Activated naive CD8-positive, alpha-beta T cell treated with anti-CD3 and anti-CD28 coated beads for 36 hours (primary cell): ENCODE measurements at regions not wholly inside any gene's neighbourhood (a gene's known extent, or its start where the extent isn't known, plus 50 kb on each side); places are given as distances from the start of the nearest gene placed in this dataset.
"Not testable (repeated sequence)": the region's sequence is repeated elsewhere in the genome, so short reads cannot be mapped to it uniquely, and the experiment has no call there.

Experiments
- DNase-seq: peaks from one replicate; pipeline ENCODE4 v3.0.0; 2021
- H3K27ac Mint-ChIP-seq: one replicate; pipeline ENCODE4 v1.8.0; 2022; ENCODE audit warnings: mild to moderate bottlenecking, moderate library complexity, mixed read lengths
- H3K27me3 Mint-ChIP-seq: one replicate; pipeline ENCODE4 v1.8.0; 2022; ENCODE audit warnings: mild to moderate bottlenecking, mixed read lengths
- H3K36me3 Mint-ChIP-seq: one replicate; pipeline ENCODE4 v1.8.0; 2021; ENCODE audit warnings: mild to moderate bottlenecking, mixed read lengths
- H3K4me1 Mint-ChIP-seq: one replicate; pipeline ENCODE4 v1.8.0; 2021; ENCODE audit warnings: mixed read lengths
- H3K4me3 Mint-ChIP-seq: one replicate; pipeline ENCODE4 v1.8.0; 2022; ENCODE audit warnings: mild to moderate bottlenecking, moderate library complexity, mixed read lengths
- H3K9me3 Mint-ChIP-seq: one replicate; pipeline ENCODE4 v1.8.0; 2022; ENCODE audit warnings: mixed read lengths

DNA sequence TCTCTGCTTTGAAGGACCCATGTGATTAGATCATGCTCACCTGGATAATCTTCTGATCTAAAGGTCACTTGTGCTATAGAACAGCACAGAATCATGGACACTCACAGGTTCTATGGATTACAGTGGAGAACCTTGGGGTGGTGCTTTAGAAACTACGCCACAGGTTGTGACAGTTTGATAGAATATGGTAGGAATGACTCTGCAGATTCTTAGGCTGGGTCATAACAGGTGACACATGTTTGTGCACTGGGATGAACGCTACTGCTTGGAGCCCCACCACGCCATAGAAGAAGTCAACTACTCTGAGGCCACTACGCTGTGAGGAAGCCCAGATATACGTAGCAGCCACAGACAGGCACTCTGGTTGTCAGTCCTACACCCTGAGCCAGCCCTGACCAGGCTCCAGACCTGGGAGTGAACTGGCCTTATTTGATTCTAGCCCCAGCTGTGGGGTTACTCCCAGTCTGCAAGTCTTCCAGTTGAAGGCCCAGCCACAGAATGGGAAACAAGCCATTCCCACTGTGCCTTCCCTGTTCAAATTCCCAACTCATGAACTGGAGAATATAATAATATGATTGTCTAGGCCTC lies 99.0 kb upstream of the SLC24A3 start:
- H3K9me3 Mint-ChIP-seq = no peaks in the 10 kb centered on the region
- no peaks in the 10 kb centered on the region for H3K4me1 Mint-ChIP-seq
- DNase-seq = no peak
- no peak overlapping the region for H3K27ac Mint-ChIP-seq
- no peaks in the 10 kb centered on the region for H3K36me3 Mint-ChIP-seq
- no peaks in the 10 kb centered on the region for H3K27me3 Mint-ChIP-seq
- no peak overlapping the region for H3K4me3 Mint-ChIP-seq

DNA sequence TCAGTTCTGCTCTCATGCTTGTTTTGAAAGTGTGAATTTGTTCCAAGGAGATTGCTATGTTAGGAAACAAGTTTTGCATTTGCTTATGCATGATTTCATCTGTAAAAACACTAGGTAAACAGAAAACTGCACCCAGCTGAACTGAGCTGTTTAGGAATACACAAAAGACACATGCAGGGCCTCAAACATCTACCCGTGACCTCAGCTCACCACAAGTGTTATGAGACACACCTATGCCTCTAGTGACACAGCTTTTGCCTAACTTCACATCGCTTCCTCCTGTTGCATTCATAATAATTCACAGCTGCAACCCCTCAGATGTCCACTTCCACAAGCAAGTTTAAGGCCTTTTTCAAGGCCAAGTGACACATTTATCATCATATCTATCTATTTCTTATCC lies 98.0 kb upstream of the SLC24A3 start:
- H3K4me3 Mint-ChIP-seq = no peak overlapping the region
- DNase-seq = no peak
- no peaks in the 10 kb centered on the region for H3K27me3 Mint-ChIP-seq
- H3K36me3 Mint-ChIP-seq = no peaks in the 10 kb centered on the region
- no peaks in the 10 kb centered on the region for H3K9me3 Mint-ChIP-seq
- no peak overlapping the region for H3K27ac Mint-ChIP-seq
- H3K4me1 Mint-ChIP-seq = no peaks in the 10 kb centered on the region

- no peaks in the 10 kb centered on the region for H3K27me3 Mint-ChIP-seq
- no peaks in the 10 kb centered on the region for H3K36me3 Mint-ChIP-seq
- no peaks in the 10 kb centered on the region for H3K4me1 Mint-ChIP-seq
- DNase-seq = no peak
- H3K27ac Mint-ChIP-seq = no peak overlapping the region
- no peaks in the 10 kb centered on the region for H3K9me3 Mint-ChIP-seq
- H3K4me3 Mint-ChIP-seq = no peak overlapping the region
Observed at GRCh38 chr20:19115581-19115980, 96.9 kb upstream of the SLC24A3 start.

- H3K4me3 Mint-ChIP-seq = no peak overlapping the region
- H3K36me3 Mint-ChIP-seq = no peaks in the 10 kb centered on the region
- H3K27me3 Mint-ChIP-seq = no peaks in the 10 kb centered on the region
- no peaks in the 10 kb centered on the region for H3K9me3 Mint-ChIP-seq
- no peaks in the 10 kb centered on the region for H3K4me1 Mint-ChIP-seq
- no peak for DNase-seq
- no peak overlapping the region for H3K27ac Mint-ChIP-seq
Observed at GRCh38 chr20:19120011-19120410, 92.4 kb upstream of the SLC24A3 start.

GRCh38 chr20:19120569-19120968 lies 91.9 kb upstream of the SLC24A3 start:
- H3K4me3 Mint-ChIP-seq = no peak overlapping the region
- no peaks in the 10 kb centered on the region for H3K9me3 Mint-ChIP-seq
- no peaks in the 10 kb centered on the region for H3K36me3 Mint-ChIP-seq
- no peak for DNase-seq
- no peaks in the 10 kb centered on the region for H3K27me3 Mint-ChIP-seq
- H3K27ac Mint-ChIP-seq = no peak overlapping the region
- H3K4me1 Mint-ChIP-seq = no peaks in the 10 kb centered on the region

DNA sequence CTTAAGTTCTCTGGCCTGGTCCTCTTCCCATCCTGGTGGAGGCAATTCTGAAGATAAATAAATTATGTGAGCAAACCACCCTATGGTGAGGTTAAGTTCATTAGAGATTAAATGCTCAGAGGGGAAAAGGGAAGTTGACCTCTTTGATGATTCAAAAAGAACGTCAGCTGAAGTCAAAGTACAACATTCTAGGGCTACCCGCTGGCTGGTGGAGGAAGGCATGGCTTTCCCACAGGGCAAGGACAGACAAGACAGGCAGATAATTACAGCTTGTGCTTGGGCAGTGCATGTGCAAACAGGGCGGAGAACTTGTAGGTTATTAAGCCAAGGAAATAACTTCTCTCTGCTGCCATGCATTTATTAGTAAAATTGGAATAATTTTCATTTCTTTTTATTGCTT lies 91.0 kb upstream of the SLC24A3 start:
- no peak overlapping the region for H3K4me3 Mint-ChIP-seq
- H3K27me3 Mint-ChIP-seq = no peaks in the 10 kb centered on the region
- no peak for DNase-seq
- H3K27ac Mint-ChIP-seq = no peak overlapping the region
- H3K9me3 Mint-ChIP-seq = no peaks in the 10 kb centered on the region
- H3K4me1 Mint-ChIP-seq = no peaks in the 10 kb centered on the region
- no peaks in the 10 kb centered on the region for H3K36me3 Mint-ChIP-seq

- Mint-ChIP-seq H3K4me1 (no peaks in the 10 kb centered on the region), H3K27ac (no peak overlapping the region), H3K36me3 (no peaks in the 10 kb centered on the region), H3K9me3 (no peaks in the 10 kb centered on the region), H3K4me3 (no peak overlapping the region), H3K27me3 (no peaks in the 10 kb centered on the region)
- no peak for DNase-seq
Observed at GRCh38 chr20:19121916-19122315, 90.5 kb upstream of the SLC24A3 start.

- Mint-ChIP-seq H3K27ac (no peak overlapping the region), H3K36me3 (no peaks in the 10 kb centered on the region), H3K4me1 (no peaks in the 10 kb centered on the region), H3K27me3 (no peaks in the 10 kb centered on the region), H3K4me3 (no peak overlapping the region), H3K9me3 (no peaks in the 10 kb centered on the region)
- DNase-seq = no peak
Observed at GRCh38 chr20:19122395-19122794, 90.0 kb upstream of the SLC24A3 start.

DNA sequence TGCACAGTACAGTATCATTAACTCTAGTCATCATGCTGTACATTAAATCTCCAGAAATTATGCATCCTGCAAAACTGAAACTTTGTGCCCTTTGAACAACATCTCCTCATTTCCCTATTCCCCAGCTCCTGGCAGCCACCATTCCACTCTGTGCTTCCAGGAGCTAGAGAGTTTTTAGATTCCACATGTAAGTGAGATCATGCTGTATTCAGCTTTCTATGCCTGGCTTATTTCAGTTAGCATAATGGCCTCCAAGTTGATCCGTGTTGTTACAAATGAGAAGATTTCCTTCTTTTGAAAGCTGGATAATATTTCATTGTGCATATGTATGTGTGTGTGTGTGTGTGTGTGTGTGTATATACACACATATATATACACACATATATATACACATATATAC lies 86.9 kb upstream of the SLC24A3 start:
- Mint-ChIP-seq H3K4me3 (no peak overlapping the region), H3K4me1 (no peaks in the 10 kb centered on the region), H3K9me3 (no peaks in the 10 kb centered on the region), H3K36me3 (no peaks in the 10 kb centered on the region), H3K27ac (no peak overlapping the region), H3K27me3 (no peaks in the 10 kb centered on the region)
- no peak for DNase-seq

GRCh38 chr20:19129306-19129705 lies 83.1 kb upstream of the SLC24A3 start:
- H3K27ac Mint-ChIP-seq = no peak overlapping the region
- no peak overlapping the region for H3K4me3 Mint-ChIP-seq
- H3K9me3 Mint-ChIP-seq = no peaks in the 10 kb centered on the region
- H3K27me3 Mint-ChIP-seq = no peaks in the 10 kb centered on the region
- DNase-seq = no peak
- H3K4me1 Mint-ChIP-seq = no peaks in the 10 kb centered on the region
- H3K36me3 Mint-ChIP-seq = no peaks in the 10 kb centered on the region

DNA sequence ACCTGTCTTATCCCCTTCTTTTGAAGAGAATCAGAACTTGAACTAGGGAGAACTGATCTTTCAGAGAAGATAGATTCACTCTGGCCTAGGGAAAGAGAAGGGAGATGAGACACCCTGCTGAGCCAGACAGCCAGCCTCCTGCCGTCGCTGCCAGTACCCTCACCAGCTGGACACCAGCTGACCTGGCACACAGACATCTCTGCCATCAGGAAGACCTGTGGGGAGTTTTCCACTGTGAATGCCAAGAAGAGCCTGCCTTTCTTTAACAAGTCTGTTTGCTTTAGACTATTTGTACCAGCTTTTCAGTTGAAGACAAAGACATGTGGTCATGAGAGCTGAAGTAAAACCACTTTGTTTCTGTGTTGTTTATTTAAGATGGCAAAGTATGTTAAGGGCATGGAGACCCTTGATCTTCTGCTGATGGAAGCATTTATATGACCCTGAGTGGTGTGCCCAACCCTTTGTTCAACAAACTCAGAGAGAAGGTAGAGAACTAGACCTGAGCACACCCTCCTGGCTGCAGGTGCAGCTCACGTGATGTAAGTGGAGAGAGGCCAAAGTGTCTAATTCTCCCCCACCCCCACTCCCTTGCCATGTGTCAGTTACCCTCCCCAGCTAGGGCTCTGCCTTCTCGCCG lies 82.3 kb upstream of the SLC24A3 start:
- DNase-seq = no peak
- H3K36me3 Mint-ChIP-seq = no peaks in the 10 kb centered on the region
- no peaks in the 10 kb centered on the region for H3K4me1 Mint-ChIP-seq
- H3K27ac Mint-ChIP-seq = no peak overlapping the region
- no peaks in the 10 kb centered on the region for H3K9me3 Mint-ChIP-seq
- no peaks in the 10 kb centered on the region for H3K27me3 Mint-ChIP-seq
- no peak overlapping the region for H3K4me3 Mint-ChIP-seq

DNA sequence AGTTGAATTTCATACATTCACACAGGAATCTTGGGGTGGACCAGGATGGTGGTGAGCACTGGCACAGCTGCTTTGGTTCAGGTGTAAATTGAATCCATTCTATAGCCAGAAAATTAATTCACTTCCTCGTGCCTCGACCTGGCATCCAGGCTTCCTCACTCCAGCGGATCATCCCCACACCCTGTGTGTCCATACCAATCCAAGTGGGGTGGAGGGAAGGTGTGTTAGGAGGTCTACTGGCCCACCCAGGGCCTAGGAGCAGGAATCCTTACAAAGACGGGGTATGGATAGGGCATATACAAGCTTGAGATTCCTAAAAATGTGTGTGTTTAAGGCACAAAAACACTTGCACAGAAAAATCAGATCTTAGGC lies 81.8 kb upstream of the SLC24A3 start:
- H3K9me3 Mint-ChIP-seq = no peaks in the 10 kb centered on the region
- no peak overlapping the region for H3K4me3 Mint-ChIP-seq
- no peaks in the 10 kb centered on the region for H3K36me3 Mint-ChIP-seq
- no peaks in the 10 kb centered on the region for H3K4me1 Mint-ChIP-seq
- no peaks in the 10 kb centered on the region for H3K27me3 Mint-ChIP-seq
- DNase-seq = no peak
- H3K27ac Mint-ChIP-seq = no peak overlapping the region

GRCh38 chr20:19137641-19138040 lies 74.8 kb upstream of the SLC24A3 start:
- no peaks in the 10 kb centered on the region for H3K36me3 Mint-ChIP-seq
- H3K4me1 Mint-ChIP-seq = no peaks in the 10 kb centered on the region
- DNase-seq = no peak
- no peaks in the 10 kb centered on the region for H3K27me3 Mint-ChIP-seq
- no peak overlapping the region for H3K27ac Mint-ChIP-seq
- H3K4me3 Mint-ChIP-seq = no peak overlapping the region
- H3K9me3 Mint-ChIP-seq = no peaks in the 10 kb centered on the region

DNA sequence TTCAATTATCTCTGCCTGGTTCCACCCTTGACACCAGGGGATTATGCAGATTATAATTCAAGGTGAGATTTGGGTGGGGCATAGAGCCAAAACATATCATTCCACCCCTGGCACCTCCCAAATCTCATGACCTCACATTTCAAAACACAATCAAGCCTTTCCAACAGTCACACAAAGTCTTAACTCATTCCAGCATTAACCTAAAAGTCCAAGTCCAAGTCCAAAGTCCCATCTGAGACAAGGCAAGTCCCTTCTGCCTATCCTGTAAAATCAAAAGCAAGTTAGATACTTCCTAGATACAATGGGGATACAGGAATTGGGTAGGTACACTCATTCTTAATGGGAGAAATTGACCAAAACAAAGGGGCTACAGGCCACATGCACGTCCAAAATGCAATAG lies 73.7 kb upstream of the SLC24A3 start:
- Mint-ChIP-seq H3K4me3 (no peak overlapping the region), H3K9me3 (no peaks in the 10 kb centered on the region), H3K27ac (no peak overlapping the region), H3K27me3 (no peaks in the 10 kb centered on the region), H3K4me1 (no peaks in the 10 kb centered on the region), H3K36me3 (no peaks in the 10 kb centered on the region)
- DNase-seq = no peak

GRCh38 chr20:19139584-19139983 lies 72.9 kb upstream of the SLC24A3 start:
- not testable (repeated sequence) for H3K27me3 Mint-ChIP-seq, H3K36me3 Mint-ChIP-seq, H3K4me1 Mint-ChIP-seq, H3K9me3 Mint-ChIP-seq, DNase-seq, H3K4me3 Mint-ChIP-seq, H3K27ac Mint-ChIP-seq

- H3K27me3 Mint-ChIP-seq = no peaks in the 10 kb centered on the region
- H3K36me3 Mint-ChIP-seq = no peaks in the 10 kb centered on the region
- no peak for DNase-seq
- H3K9me3 Mint-ChIP-seq = no peaks in the 10 kb centered on the region
- no peak overlapping the region for H3K27ac Mint-ChIP-seq
- H3K4me1 Mint-ChIP-seq = no peaks in the 10 kb centered on the region
- H3K4me3 Mint-ChIP-seq = no peak overlapping the region
Observed at GRCh38 chr20:19141998-19142397, 70.4 kb upstream of the SLC24A3 start.
